Ascending aorta (tissue), 2 donors: ENCODE measurements at regions not wholly inside any gene's neighbourhood (a gene's known extent, or its start where the extent isn't known, plus 50 kb on each side); places are given as distances from the start of the nearest gene placed in this dataset.

Experiments used
- DNase-seq, 2 donors: peaks; one replicate each; pipeline ENCODE4 v3.0.0-alpha.2; 2019; ENCODE audit warnings: low spot score in 2 of 2
- H3K27ac ChIP-seq, 2 donors: fragments of 200-600 bp; sonication (generic); one replicate each; pipeline ENCODE4 v1.5.1; 2016 to 2017; ENCODE audit warnings: mild to moderate bottlenecking in 1 of 2
- H3K27me3 ChIP-seq: fragments of 200-600 bp; sonication (generic); one replicate; pipeline ENCODE4 v1.5.1; 2017
- H3K36me3 ChIP-seq, 2 donors: fragments of 200-600 bp; sonication (generic); one replicate each; pipeline ENCODE4 v1.5.1; 2016
- H3K4me1 ChIP-seq, 2 donors: fragments of 200-600 bp; sonication (generic); one replicate each; pipeline ENCODE4 v1.5.1; 2016 to 2017; ENCODE audit warnings: mild to moderate bottlenecking in 1 of 2
- H3K4me3 ChIP-seq, 2 donors: fragments of 200-600 bp; sonication (generic); one replicate each; pipeline ENCODE4 v1.5.1; 2016 to 2017; ENCODE audit warnings: mild to moderate bottlenecking in 1 of 2
- H3K9me3 ChIP-seq, 2 donors: fragments of 200-600 bp; sonication (generic); one replicate each; pipeline ENCODE4 v1.5.1; 2016
- intact Hi-C: fragments of 100-400 bp; cut with DNase I; formaldehyde crosslinking; loops from one replicate; pipeline ENCODE4 v1.15.1; 2023
- TF ChIP-seq, protein P1 (sequence below), 3 experiments: fragments of 200-600 bp in 2 of 3; fragments of 450-650 bp in 1 of 3; sonication (generic) in 2 of 3; IDR thresholded peaks; one replicate each; pipeline ENCODE4 v1.5.1; 2016 to 2019; ENCODE audit warnings: antibody characterized with exemption in 3 of 3, mild to moderate bottlenecking in 1 of 3, moderate library complexity in 1 of 3

DNA sequence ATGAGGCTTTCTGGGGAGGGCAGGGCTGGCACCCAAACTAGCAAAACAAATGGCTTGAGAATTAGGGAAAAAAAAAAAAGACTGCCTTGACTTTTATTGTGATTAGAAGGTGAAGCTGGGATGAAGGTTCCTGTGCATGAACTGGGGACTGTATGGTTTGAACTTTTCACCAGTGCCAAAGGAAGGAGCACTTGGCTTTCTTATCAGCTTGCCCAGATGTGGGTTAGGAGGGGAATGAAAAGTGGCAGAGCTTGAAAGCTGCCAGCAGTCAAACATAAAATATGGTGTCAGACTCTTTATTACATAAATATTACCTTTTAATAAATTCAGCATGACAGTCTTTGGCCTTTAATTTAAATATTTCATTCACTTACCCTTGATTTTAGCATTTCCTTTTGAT lies 182.5 kb downstream of the PSAT1 start:
- intact Hi-C loops, result no loop called here
- no peaks in the 10 kb centered on the region for H3K4me1 ChIP-seq
- TF ChIP-seq, protein P1, sequence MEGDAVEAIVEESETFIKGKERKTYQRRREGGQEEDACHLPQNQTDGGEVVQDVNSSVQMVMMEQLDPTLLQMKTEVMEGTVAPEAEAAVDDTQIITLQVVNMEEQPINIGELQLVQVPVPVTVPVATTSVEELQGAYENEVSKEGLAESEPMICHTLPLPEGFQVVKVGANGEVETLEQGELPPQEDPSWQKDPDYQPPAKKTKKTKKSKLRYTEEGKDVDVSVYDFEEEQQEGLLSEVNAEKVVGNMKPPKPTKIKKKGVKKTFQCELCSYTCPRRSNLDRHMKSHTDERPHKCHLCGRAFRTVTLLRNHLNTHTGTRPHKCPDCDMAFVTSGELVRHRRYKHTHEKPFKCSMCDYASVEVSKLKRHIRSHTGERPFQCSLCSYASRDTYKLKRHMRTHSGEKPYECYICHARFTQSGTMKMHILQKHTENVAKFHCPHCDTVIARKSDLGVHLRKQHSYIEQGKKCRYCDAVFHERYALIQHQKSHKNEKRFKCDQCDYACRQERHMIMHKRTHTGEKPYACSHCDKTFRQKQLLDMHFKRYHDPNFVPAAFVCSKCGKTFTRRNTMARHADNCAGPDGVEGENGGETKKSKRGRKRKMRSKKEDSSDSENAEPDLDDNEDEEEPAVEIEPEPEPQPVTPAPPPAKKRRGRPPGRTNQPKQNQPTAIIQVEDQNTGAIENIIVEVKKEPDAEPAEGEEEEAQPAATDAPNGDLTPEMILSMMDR (IDR thresholded peaks at IDR 0.05), result no peak
- H3K9me3 ChIP-seq, result peaks cover 5 to 10% of the 10 kb centered on the region in 2 donors
- H3K27me3 ChIP-seq, result no peaks in the 10 kb centered on the region
- no peak for DNase-seq
- no peak overlapping the region for H3K4me3 ChIP-seq
- no peaks in the 10 kb centered on the region for H3K36me3 ChIP-seq
- no peak overlapping the region for H3K27ac ChIP-seq

DNA sequence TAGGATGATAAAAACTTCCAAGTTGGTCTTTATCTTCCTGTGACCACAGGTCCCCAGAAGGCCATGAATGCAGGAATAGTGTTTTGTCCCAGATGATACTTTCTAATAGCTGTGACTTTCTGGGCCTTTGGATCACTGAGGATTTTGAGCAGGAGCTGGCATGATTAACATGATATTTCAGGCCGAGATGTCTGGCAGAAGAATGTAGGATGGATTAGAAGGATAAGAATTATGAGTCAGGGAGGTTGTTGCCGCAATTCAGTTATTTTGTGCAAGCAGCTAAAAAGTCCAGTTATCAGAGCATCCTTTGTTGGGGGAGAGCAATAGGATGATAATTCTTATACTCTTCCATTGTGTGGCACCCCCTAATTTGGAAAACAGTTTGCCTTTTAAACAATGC lies 189.7 kb downstream of the PSAT1 start:
- no peak for DNase-seq
- Histone ChIP-seq H3K36me3 (no peaks in the 10 kb centered on the region), H3K27ac (no peak overlapping the region), H3K27me3 (no peaks in the 10 kb centered on the region), H3K4me3 (no peak overlapping the region), H3K4me1 (no peaks in the 10 kb centered on the region), H3K9me3 (peaks cover 5 to 11% of the 10 kb centered on the region in 2 donors)
- intact Hi-C loops, result no loop called here
- TF ChIP-seq, protein P1 (IDR thresholded peaks at IDR 0.05), result no peak

DNA sequence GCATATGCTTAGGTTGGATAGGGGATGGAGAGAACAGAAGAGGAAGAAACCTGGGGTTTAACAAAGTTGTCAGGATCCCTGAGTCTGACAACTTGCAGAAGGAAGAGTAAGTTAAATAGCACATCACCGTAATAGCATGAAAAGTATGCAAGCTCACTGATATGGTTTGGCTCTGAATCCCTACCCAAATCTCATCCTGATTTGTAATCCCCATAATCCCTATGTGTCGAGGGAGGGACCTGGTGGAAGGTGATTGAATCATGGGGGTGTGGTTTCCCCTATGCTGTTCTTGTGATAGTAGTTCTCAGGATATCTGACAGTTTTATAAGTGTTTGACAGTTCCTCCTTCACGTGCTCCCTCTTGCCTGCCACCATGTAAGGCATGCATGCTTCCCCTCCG lies 193.3 kb downstream of the PSAT1 start:
- Histone ChIP-seq H3K4me3 (no peak overlapping the region), H3K36me3 (no peaks in the 10 kb centered on the region), H3K27me3 (no peaks in the 10 kb centered on the region), H3K4me1 (no peaks in the 10 kb centered on the region), H3K27ac (no peak overlapping the region), H3K9me3 (no peaks in the 10 kb centered on the region)
- no peak for DNase-seq
- intact Hi-C loops, result no loop called here
- TF ChIP-seq, protein P1 (IDR thresholded peaks at IDR 0.05), result no peak

DNA sequence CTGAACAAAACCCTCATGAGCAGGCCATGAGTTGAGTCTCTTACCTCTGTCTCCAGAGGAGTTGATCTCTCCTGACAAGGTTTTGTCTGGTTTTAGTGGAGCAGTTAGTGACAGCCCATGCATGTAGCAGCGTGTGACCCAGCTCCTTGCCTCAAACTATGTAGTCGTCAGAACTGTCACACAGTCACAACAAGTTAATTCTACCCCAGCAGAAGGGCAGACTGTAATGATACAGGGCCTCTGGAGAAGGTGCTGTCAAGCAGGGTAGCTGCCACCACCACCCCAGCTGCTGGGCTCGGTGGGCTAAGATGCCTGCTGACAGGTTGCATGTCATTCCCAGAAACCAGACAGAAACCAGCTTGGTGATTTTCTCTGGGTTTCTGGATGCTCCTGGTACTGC lies 194.5 kb downstream of the PSAT1 start:
- Histone ChIP-seq H3K4me3 (no peak overlapping the region), H3K27me3 (no peaks in the 10 kb centered on the region), H3K4me1 (no peaks in the 10 kb centered on the region), H3K27ac (no peak overlapping the region), H3K36me3 (no peaks in the 10 kb centered on the region), H3K9me3 (no peaks in the 10 kb centered on the region)
- TF ChIP-seq, protein P1 (IDR thresholded peaks at IDR 0.05), result no peak
- intact Hi-C loops, result no loop called here
- DNase-seq, result no peak

DNA sequence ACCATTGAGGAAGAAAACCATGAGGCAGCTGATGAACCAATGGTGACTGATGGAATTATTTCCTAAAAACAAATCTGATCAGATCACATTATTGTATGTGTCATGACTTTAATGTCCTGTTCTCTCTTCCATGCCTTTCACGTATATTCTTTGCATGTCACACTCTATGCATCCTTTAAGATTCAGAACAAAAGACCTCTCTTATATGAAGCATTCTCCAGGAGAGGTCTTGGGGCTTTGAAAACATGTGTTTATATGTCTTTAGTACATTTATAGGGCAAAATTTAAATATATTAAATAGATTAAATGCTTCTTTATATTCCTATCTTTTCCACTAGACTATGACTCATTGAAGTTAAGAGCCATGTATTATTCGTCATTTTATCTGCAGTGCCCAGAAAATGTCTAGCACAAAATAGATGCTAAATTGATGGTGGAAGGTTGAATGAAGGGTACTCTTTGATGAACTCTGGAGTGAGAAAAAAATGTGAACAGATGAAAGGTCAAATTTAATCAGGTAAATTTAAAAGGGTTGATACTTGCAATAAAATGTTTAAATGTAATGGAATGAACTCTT lies 196.3 kb downstream of the PSAT1 start:
- no peaks in the 10 kb centered on the region for H3K9me3 ChIP-seq
- no peaks in the 10 kb centered on the region for H3K4me1 ChIP-seq
- DNase-seq, result no peak
- TF ChIP-seq, protein P1 (IDR thresholded peaks at IDR 0.05), result no peak
- no peaks in the 10 kb centered on the region for H3K36me3 ChIP-seq
- H3K4me3 ChIP-seq, result no peak overlapping the region
- no peaks in the 10 kb centered on the region for H3K27me3 ChIP-seq
- no peak overlapping the region for H3K27ac ChIP-seq
- intact Hi-C loops, result no loop called here

DNA sequence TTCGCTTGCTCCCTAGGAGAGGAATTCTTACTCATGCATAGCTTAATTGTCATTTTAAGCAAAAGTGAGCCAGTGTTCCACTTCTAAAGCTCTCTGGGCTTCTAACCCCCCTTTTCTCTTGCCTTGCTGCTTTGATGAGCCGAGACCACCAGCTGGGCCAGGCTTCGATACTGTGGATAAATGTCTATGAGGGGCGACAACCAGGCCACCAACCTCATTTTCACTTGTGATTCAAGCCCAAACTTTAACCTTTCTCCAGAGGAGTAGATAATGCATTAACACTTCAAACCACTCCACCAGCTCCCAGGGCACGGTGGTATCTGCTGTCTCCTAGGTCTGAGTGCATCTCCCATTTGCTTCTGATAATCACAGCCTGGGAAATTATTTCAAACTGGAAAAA lies 205.6 kb downstream of the PSAT1 start:
- no peak overlapping the region for H3K4me3 ChIP-seq
- DNase-seq, result no peak
- intact Hi-C loops, result no loop called here
- no peaks in the 10 kb centered on the region for H3K4me1 ChIP-seq
- TF ChIP-seq, protein P1 (IDR thresholded peaks at IDR 0.05), result no peak
- H3K36me3 ChIP-seq, result no peaks in the 10 kb centered on the region
- no peak overlapping the region for H3K27ac ChIP-seq
- H3K27me3 ChIP-seq, result no peaks in the 10 kb centered on the region
- no peaks in the 10 kb centered on the region for H3K9me3 ChIP-seq
